ENCODE measurements at regions not wholly inside any gene's neighbourhood (a gene's known extent, or its start where the extent isn't known, plus 50 kb on each side); places are given as distances from the start of the nearest gene placed in this dataset.

- CTCF ChIA-PET = interaction anchor here (1.0 kb wide), 1 partner anchor 9 kb away, joined by 4 read pairs; no protein-coding TSS in a partner anchor
- 84% methylated on average over 4 of the region's 4 CpGs for WGBS (ENCODE audit: low lambda C conversion rate)
- POLR2A ChIA-PET = no interaction called here
These were observed 75.8 kb upstream of the TNC start for GRCh38 chr9:115193777-115194176.

GRCh38 chr9:115194216-115194615 is 76.3 kb upstream of the TNC start:
- no peaks in the 10 kb centered on the region for H4K20me1 ChIP-seq (ENCODE audit: insufficient read depth)
- DNase-seq = no peak

More at GRCh38 chr9:115193777-115194176, 75.8 kb upstream of the TNC start:
- peaks cover 11 to 19% of the 10 kb centered on the region in 2 experiments for H3K4me1 ChIP-seq (ENCODE audit: control insufficient read depth in 1 of 2, insufficient read depth in 2 of 2, low read depth in 1 of 2, low read length in 1 of 2)
- no peaks in the 10 kb centered on the region for H3K36me3 ChIP-seq (replicated peaks in 1 of 2; ENCODE audit: control insufficient read depth in 1 of 2, insufficient read depth in 2 of 2, low read length in 1 of 2)
- no peaks in the 10 kb centered on the region for H4K20me1 ChIP-seq (ENCODE audit: insufficient read depth)
- H3K4me3 ChIP-seq (ENCODE audit: low read depth in 2 of 2, low read length in 1 of 2) = no peak overlapping the region
- H3K79me2 ChIP-seq (ENCODE audit: insufficient read depth) = no peaks in the 10 kb centered on the region
- H3K9ac ChIP-seq = no peak overlapping the region
- no peaks in the 10 kb centered on the region for H3K27me3 ChIP-seq (ENCODE audit: insufficient read depth)
- no peak overlapping the region for H3K27ac ChIP-seq (ENCODE audit: low read depth in 2 of 2, low read length in 1 of 2)
- H3K4me2 ChIP-seq = no peak overlapping the region
- DNase-seq = no peak
- TF ChIP-seq YY1 (IDR thresholded peaks at IDR 0.05; ENCODE audit: low read depth) = no peak
- no peak for TF ChIP-seq SMC3 (IDR thresholded peaks at IDR 0.05; ENCODE audit: low read depth, low read length)
- no peak for TF ChIP-seq FOXJ3 (CRISPR knock-in tag; IDR thresholded peaks at IDR 0.05)
- TF ChIP-seq REST (IDR thresholded peaks at IDR 0.05; ENCODE audit: low read depth, low read length) = no peak
- TF ChIP-seq RCOR1 (IDR thresholded peaks at IDR 0.05; ENCODE audit: low read length) = no peak
- no peak for TF ChIP-seq MXI1 (IDR thresholded peaks at IDR 0.05; ENCODE audit: low read depth, low read length)
- no peak for TF ChIP-seq GATA2 (CRISPR knock-in tag; IDR thresholded peaks at IDR 0.05)
- TF ChIP-seq RFX5 (IDR thresholded peaks at IDR 0.05; ENCODE audit: low read length) = no peak
- TF ChIP-seq NFIC (IDR thresholded peaks at IDR 0.05; ENCODE audit: borderline replicate concordance) = no peak
- no peak for TF ChIP-seq EZH2phosphoT487 (IDR thresholded peaks at IDR 0.05; ENCODE audit: borderline replicate concordance, low read depth)
- no peak for TF ChIP-seq GABPA (IDR thresholded peaks at IDR 0.05; ENCODE audit: low read depth)
- TF ChIP-seq NRF1 (IDR thresholded peaks at IDR 0.05; ENCODE audit: low read depth, low read length) = no peak
- TF ChIP-seq RXRA (IDR thresholded peaks at IDR 0.05; ENCODE audit: borderline replicate concordance, low read depth) = no peak
- TF ChIP-seq TCF12 (IDR thresholded peaks at IDR 0.05) = no peak
- no peak for TF ChIP-seq RAD21 (IDR thresholded peaks at IDR 0.05; ENCODE audit: low read length)
- TF ChIP-seq POLR2AphosphoS5 (IDR thresholded peaks at IDR 0.05; ENCODE audit: low read depth, low read length) = no peak
- no peak for TF ChIP-seq MEF2A (IDR thresholded peaks at IDR 0.05; ENCODE audit: borderline replicate concordance, low read depth)
- peaks cover 20% of the 10 kb centered on the region for H3K9me3 ChIP-seq
- H3F3A ChIP-seq (replicated peaks; ENCODE audit: insufficient read depth) = peaks cover 6% of the 10 kb centered on the region
- no peak overlapping the region; the same call in 1 of the 2 replicates for H2AFZ ChIP-seq (ENCODE audit: low read depth)
- H3K9me2 ChIP-seq = no peaks in the 10 kb centered on the region

More at GRCh38 chr9:115194216-115194615, 76.3 kb upstream of the TNC start:
- Histone ChIP-seq H3K27me3 (ENCODE audit: insufficient read depth) (no peaks in the 10 kb centered on the region), H3F3A (replicated peaks; ENCODE audit: insufficient read depth) (peaks cover 6% of the 10 kb centered on the region), H3K36me3 (replicated peaks in 1 of 2; ENCODE audit: control insufficient read depth in 1 of 2, insufficient read depth in 2 of 2, low read length in 1 of 2) (no peaks in the 10 kb centered on the region), H3K9ac (no peak overlapping the region), H3K9me3 (peaks cover 20% of the 10 kb centered on the region), H3K79me2 (ENCODE audit: insufficient read depth) (no peaks in the 10 kb centered on the region), H2AFZ (ENCODE audit: low read depth) (no peak overlapping the region), H3K4me3 (ENCODE audit: low read depth in 2 of 2, low read length in 1 of 2) (no peak overlapping the region), H3K9me2 (no peaks in the 10 kb centered on the region), H3K4me2 (no peak overlapping the region), H3K4me1 (ENCODE audit: control insufficient read depth in 1 of 2, insufficient read depth in 2 of 2, low read depth in 1 of 2, low read length in 1 of 2) (peaks cover 11 to 19% of the 10 kb centered on the region in 2 experiments), H3K27ac (ENCODE audit: low read depth in 2 of 2, low read length in 1 of 2) (no peak overlapping the region)
- ChIA-PET CTCF (interaction anchor here (1.0 kb wide), 1 partner anchor 8 kb away, joined by 4 read pairs; no protein-coding TSS in a partner anchor), POLR2A (no interaction called here)
- TF ChIP-seq PBX3 (IDR thresholded peaks at IDR 0.05) (peak; percentile 35; the same call in 1 of the 2 replicates), NFIC (IDR thresholded peaks at IDR 0.05; ENCODE audit: borderline replicate concordance) (no peak), YY1 (IDR thresholded peaks at IDR 0.05; ENCODE audit: low read depth) (no peak), REST (IDR thresholded peaks at IDR 0.05; ENCODE audit: low read depth, low read length) (no peak), NRF1 (IDR thresholded peaks at IDR 0.05; ENCODE audit: low read depth, low read length) (no peak)
- TF ChIP-seq, protein P1, sequence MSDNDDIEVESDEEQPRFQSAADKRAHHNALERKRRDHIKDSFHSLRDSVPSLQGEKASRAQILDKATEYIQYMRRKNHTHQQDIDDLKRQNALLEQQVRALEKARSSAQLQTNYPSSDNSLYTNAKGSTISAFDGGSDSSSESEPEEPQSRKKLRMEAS (IDR thresholded peaks at IDR 0.05; ENCODE audit: low read depth) = no peak

Data from SK-N-SH (cell line).